Keratinocyte (primary cell): ENCODE measurements at regions not wholly inside any gene's neighbourhood (a gene's known extent, or its start where the extent isn't known, plus 50 kb on each side); places are given as distances from the start of the nearest gene placed in this dataset.
"Not testable (repeated sequence)": the region's sequence is repeated elsewhere in the genome, so short reads cannot be mapped to it uniquely, and the experiment has no call there.

ENCODE experiments used
- DNase-seq: peaks from one replicate; pipeline ENCODE4 v3.0.0-alpha.2; 2011; ENCODE audit warnings: low read depth, missing footprints, low spot score
- FAIRE-seq: peaks from 2 replicates; lab custom pipeline; 2011; peaks lifted over from hg19 to GRCh38; lab: Jason Lieb, UNC
- H2AFZ ChIP-seq: 2 replicates; pipeline ENCODE4 v1.6.0; 2012; ENCODE audit warnings: low read length, control low read depth, inconsistent platforms; ENCODE audit not compliant: control insufficient read depth
- H3K27ac ChIP-seq: 2 replicates; pipeline ENCODE4 v1.5.1; 2011; ENCODE audit warnings: low read length; ENCODE audit not compliant: control insufficient read depth, insufficient read depth
- H3K27me3 ChIP-seq: 3 replicates; pipeline ENCODE4 v1.6.0; 2011; ENCODE audit warnings: low read length; ENCODE audit not compliant: control insufficient read depth, insufficient read depth; ENCODE audit errors: extremely low read depth
- H3K36me3 ChIP-seq, 2 experiments: 2 replicates in 1 of 2; 3 replicates in 1 of 2; pipeline ENCODE4 v1.5.1; 2011; ENCODE audit warnings: low read length in 2 of 2, mild to moderate bottlenecking in 1 of 2; ENCODE audit not compliant: control insufficient read depth in 2 of 2, insufficient read depth in 2 of 2; ENCODE audit errors: extremely low read depth in 1 of 2
- H3K4me1 ChIP-seq: 3 replicates; pipeline ENCODE4 v1.5.1; 2011; ENCODE audit warnings: low read length; ENCODE audit not compliant: control insufficient read depth, insufficient read depth; ENCODE audit errors: extremely low read depth
- H3K4me2 ChIP-seq: 3 replicates; pipeline ENCODE4 v1.6.0; 2011; ENCODE audit warnings: low read depth, low read length; ENCODE audit not compliant: control insufficient read depth, insufficient read depth; ENCODE audit errors: extremely low read depth
- H3K4me3 ChIP-seq, 3 experiments: fragments of 200-600 bp in 1 of 3; sonication (generic) in 1 of 3; 2 replicates in 2 of 3; 3 replicates in 1 of 3; pipeline ENCODE4 v1.5.1; 2011 to 2016; ENCODE audit warnings: low read length in 3 of 3, mild to moderate bottlenecking in 3 of 3, control low read depth in 2 of 3, inconsistent platforms in 1 of 3, low read depth in 1 of 3, mixed read lengths in 1 of 3, mixed run types in 1 of 3, moderate library complexity in 1 of 3; ENCODE audit not compliant: control insufficient read depth in 2 of 3, insufficient read depth in 2 of 3; ENCODE audit errors: extremely low read depth in 1 of 3
- H3K79me2 ChIP-seq: 2 replicates; pipeline ENCODE4 v1.6.0; 2012; ENCODE audit warnings: low read length; ENCODE audit not compliant: control insufficient read depth, insufficient read depth
- H3K9ac ChIP-seq: 3 replicates; pipeline ENCODE4 v1.6.0; 2011; ENCODE audit warnings: low read length; ENCODE audit not compliant: control insufficient read depth, insufficient read depth; ENCODE audit errors: extremely low read depth
- H3K9me1 ChIP-seq: 3 replicates; pipeline ENCODE4 v1.6.0; 2011; ENCODE audit warnings: low read length; ENCODE audit not compliant: control insufficient read depth, insufficient read depth; ENCODE audit errors: extremely low read depth
- H3K9me3 ChIP-seq: 2 replicates; pipeline ENCODE4 v1.5.1; 2012; ENCODE audit warnings: low read depth, low read length; ENCODE audit not compliant: control insufficient read depth
- H4K20me1 ChIP-seq: 3 replicates; pipeline ENCODE4 v1.6.0; 2011; ENCODE audit warnings: low read length; ENCODE audit not compliant: control insufficient read depth, insufficient read depth; ENCODE audit errors: extremely low read depth
- CTCF ChIP-seq, 3 experiments: IDR thresholded peaks in 1 of 3; conservative IDR thresholded peaks in 1 of 3; optimal IDR thresholded peaks in 1 of 3; 2 replicates in 2 of 3; 3 replicates in 1 of 3; pipeline versions ENCODE3 to v1.5.1; 2011; ENCODE audit warnings: low read length in 3 of 3, mild to moderate bottlenecking in 3 of 3, moderate library complexity in 2 of 3, control low read depth in 1 of 3, inconsistent platforms in 1 of 3; ENCODE audit not compliant: insufficient read depth in 2 of 3; ENCODE audit errors: extremely low read depth in 1 of 3
- EZH2 ChIP-seq: IDR thresholded peaks from one replicate; pipeline ENCODE4 v1.6.1; 2012; ENCODE audit warnings: inconsistent platforms, mild to moderate bottlenecking, low read length, moderate library complexity
- dilution Hi-C: fragments of 300-500 bp; cut with MboI; formaldehyde crosslinking; loops from one replicate; pipeline ENCODE4 v1.7.0; 2020; ENCODE audit warnings: low sequenced_read_pairs; ENCODE audit not compliant: extremely low pct_ligation_motif_present

- H3K4me1 ChIP-seq = no peaks in the 10 kb centered on the region
- no peak overlapping the region for H3K27ac ChIP-seq
- peaks cover 1% of the 10 kb centered on the region for H3K9me3 ChIP-seq
- no peak overlapping the region for H3K4me2 ChIP-seq
- TF ChIP-seq CTCF (optimal IDR thresholded peaks at IDR 0.05 in 1 of 3, IDR thresholded peaks at IDR 0.05 in 1 of 3, conservative IDR thresholded peaks at IDR 0.05 in 1 of 3; ENCODE audit: extremely low read depth in 1 of 3, insufficient read depth in 2 of 3, low read length in 3 of 3) (no peak), EZH2 (no peak)
- H2AFZ ChIP-seq = no peak overlapping the region
- FAIRE-seq = no peak
- dilution Hi-C loops = no loop called here
- no peaks in the 10 kb centered on the region for H3K27me3 ChIP-seq
- no peaks in the 10 kb centered on the region for H3K9me1 ChIP-seq
- H3K4me3 ChIP-seq = no peak overlapping the region
- no peaks in the 10 kb centered on the region for H3K36me3 ChIP-seq
- no peak overlapping the region for H3K9ac ChIP-seq
- DNase-seq = no peak
- H4K20me1 ChIP-seq = no peaks in the 10 kb centered on the region
- no peaks in the 10 kb centered on the region for H3K79me2 ChIP-seq
These were observed 1386.6 kb downstream of the AACS start for GRCh38 chr12:126451809-126452208.

DNA sequence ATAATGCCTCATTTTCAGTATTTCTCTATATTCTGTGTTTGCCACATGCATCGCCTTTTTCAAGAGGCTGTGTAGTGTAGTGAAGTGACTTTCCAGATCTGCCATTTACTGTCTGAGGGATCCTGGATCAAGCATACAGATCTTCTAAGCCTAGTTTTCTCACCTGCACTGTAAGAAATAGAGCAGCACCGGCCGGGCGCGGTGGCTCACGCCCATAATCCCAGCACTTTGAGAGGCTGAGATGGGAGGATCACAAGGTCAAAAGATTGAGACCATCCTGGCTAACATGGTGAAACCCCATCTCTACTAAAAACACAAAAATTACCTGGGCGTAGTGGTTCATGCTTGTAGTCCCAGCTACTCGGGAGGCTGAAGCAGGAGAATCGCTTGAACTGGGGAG lies 1387.5 kb downstream of the AACS start:
- H3K4me2 ChIP-seq, H3K79me2 ChIP-seq, H2AFZ ChIP-seq, H3K4me3 ChIP-seq, H4K20me1 ChIP-seq, H3K9ac ChIP-seq, FAIRE-seq, H3K9me3 ChIP-seq, dilution Hi-C loops, H3K36me3 ChIP-seq, H3K9me1 ChIP-seq, H3K4me1 ChIP-seq, H3K27ac ChIP-seq, DNase-seq, H3K27me3 ChIP-seq: not testable (repeated sequence)

- H3K36me3 ChIP-seq = no peaks in the 10 kb centered on the region
- H3K27ac ChIP-seq = no peak overlapping the region
- H3K9me3 ChIP-seq = peaks cover 4% of the 10 kb centered on the region
- H3K4me2 ChIP-seq = no peak overlapping the region
- TF ChIP-seq CTCF (optimal IDR thresholded peaks at IDR 0.05 in 1 of 3, IDR thresholded peaks at IDR 0.05 in 1 of 3, conservative IDR thresholded peaks at IDR 0.05 in 1 of 3; ENCODE audit: extremely low read depth in 1 of 3, insufficient read depth in 2 of 3, low read length in 3 of 3) (no peak), EZH2 (no peak)
- dilution Hi-C loops = no loop called here
- H3K9ac ChIP-seq = no peak overlapping the region
- no peaks in the 10 kb centered on the region for H3K4me1 ChIP-seq
- H3K4me3 ChIP-seq = no peak overlapping the region
- no peaks in the 10 kb centered on the region for H3K9me1 ChIP-seq
- no peaks in the 10 kb centered on the region for H4K20me1 ChIP-seq
- no peaks in the 10 kb centered on the region for H3K27me3 ChIP-seq
- H2AFZ ChIP-seq = no peak overlapping the region
- H3K79me2 ChIP-seq = no peaks in the 10 kb centered on the region
- DNase-seq (no peak), FAIRE-seq (no peak)
These were observed 1389.3 kb downstream of the AACS start for GRCh38 chr12:126454581-126454980.
